ENCODE measurements at regions not wholly inside any gene's neighbourhood (a gene's known extent, or its start where the extent isn't known, plus 50 kb on each side); places are given as distances from the start of the nearest gene placed in this dataset.

DNA sequence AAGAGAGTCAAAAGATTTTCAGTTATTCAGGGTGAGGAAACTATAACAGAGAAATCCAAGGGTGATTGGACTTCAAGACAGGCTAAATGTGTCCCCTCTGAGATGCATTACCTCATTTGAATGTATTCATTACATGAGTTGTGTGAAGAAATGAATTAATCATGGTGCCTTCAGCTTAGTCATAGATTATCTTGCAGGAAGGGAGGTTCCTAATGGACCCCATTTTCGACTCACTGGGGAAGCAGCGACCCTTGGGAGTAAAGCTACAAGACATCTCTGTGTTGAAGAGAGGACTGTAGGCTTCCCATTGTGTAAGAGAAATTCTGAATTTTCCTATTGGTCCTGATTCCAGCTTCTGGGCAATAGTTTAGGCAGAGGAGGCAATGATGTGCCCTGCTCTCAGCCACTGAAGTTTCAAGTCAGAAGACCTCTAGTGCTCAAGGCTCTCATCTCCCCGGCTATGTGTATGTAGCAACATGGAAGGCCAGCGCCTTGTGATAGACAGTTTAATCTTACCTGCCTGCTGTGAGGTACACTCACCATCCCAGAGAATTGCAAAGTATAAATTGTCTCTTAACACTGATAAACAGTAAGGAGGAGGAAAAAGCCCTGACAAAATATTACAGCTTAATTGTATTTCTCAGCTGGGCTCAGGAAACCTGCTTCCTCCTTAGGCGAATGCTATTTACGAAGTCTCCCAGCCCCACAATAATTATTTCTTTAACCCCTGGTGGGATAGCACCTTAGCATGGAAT, 133.8 kb downstream of the PDCD6IP start:
- Histone ChIP-seq H3K9me3 (ENCODE audit: control insufficient read depth, insufficient read depth, low read depth, low read length) (no peaks in the 10 kb centered on the region), H3K36me3 (ENCODE audit: control insufficient read depth, insufficient read depth, low read length) (no peaks in the 10 kb centered on the region), H3K4me1 (ENCODE audit: control insufficient read depth, insufficient read depth, low read length) (no peaks in the 10 kb centered on the region), H3K27ac (ENCODE audit: low read length) (no peak overlapping the region), H3K27me3 (ENCODE audit: control insufficient read depth, insufficient read depth, low read length) (no peaks in the 10 kb centered on the region), H3K4me3 (ENCODE audit: low read depth in 2 of 2, low read length in 2 of 2) (no peak overlapping the region)
- intact Hi-C loops (cut with micrococcal nuclease; ENCODE audit: unreplicated experiment) (no loop called here), in situ Hi-C loops (cut with HindIII; ENCODE audit: low pct_unique_long_range_greater_than_20kb, low sequenced_read_pairs) (no loop called here)
- no TSS peak for BruUV-seq (replicated peaks)
- no peak for DNase-seq (ENCODE audit: low read depth, low spot score)
- TF ChIP-seq SIN3A (IDR thresholded peaks at IDR 0.05; ENCODE audit: borderline replicate concordance, insufficient read depth, low read depth, low read length) (no peak), TCF7L2 (IDR thresholded peaks at IDR 0.05; ENCODE audit: low read depth, low read length) (no peak)
- TF ChIP-seq, protein P1, sequence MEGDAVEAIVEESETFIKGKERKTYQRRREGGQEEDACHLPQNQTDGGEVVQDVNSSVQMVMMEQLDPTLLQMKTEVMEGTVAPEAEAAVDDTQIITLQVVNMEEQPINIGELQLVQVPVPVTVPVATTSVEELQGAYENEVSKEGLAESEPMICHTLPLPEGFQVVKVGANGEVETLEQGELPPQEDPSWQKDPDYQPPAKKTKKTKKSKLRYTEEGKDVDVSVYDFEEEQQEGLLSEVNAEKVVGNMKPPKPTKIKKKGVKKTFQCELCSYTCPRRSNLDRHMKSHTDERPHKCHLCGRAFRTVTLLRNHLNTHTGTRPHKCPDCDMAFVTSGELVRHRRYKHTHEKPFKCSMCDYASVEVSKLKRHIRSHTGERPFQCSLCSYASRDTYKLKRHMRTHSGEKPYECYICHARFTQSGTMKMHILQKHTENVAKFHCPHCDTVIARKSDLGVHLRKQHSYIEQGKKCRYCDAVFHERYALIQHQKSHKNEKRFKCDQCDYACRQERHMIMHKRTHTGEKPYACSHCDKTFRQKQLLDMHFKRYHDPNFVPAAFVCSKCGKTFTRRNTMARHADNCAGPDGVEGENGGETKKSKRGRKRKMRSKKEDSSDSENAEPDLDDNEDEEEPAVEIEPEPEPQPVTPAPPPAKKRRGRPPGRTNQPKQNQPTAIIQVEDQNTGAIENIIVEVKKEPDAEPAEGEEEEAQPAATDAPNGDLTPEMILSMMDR (IDR thresholded peaks at IDR 0.05), result no peak
- TF ChIP-seq, protein P2, sequence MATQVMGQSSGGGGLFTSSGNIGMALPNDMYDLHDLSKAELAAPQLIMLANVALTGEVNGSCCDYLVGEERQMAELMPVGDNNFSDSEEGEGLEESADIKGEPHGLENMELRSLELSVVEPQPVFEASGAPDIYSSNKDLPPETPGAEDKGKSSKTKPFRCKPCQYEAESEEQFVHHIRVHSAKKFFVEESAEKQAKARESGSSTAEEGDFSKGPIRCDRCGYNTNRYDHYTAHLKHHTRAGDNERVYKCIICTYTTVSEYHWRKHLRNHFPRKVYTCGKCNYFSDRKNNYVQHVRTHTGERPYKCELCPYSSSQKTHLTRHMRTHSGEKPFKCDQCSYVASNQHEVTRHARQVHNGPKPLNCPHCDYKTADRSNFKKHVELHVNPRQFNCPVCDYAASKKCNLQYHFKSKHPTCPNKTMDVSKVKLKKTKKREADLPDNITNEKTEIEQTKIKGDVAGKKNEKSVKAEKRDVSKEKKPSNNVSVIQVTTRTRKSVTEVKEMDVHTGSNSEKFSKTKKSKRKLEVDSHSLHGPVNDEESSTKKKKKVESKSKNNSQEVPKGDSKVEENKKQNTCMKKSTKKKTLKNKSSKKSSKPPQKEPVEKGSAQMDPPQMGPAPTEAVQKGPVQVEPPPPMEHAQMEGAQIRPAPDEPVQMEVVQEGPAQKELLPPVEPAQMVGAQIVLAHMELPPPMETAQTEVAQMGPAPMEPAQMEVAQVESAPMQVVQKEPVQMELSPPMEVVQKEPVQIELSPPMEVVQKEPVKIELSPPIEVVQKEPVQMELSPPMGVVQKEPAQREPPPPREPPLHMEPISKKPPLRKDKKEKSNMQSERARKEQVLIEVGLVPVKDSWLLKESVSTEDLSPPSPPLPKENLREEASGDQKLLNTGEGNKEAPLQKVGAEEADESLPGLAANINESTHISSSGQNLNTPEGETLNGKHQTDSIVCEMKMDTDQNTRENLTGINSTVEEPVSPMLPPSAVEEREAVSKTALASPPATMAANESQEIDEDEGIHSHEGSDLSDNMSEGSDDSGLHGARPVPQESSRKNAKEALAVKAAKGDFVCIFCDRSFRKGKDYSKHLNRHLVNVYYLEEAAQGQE (IDR thresholded peaks at IDR 0.05; ENCODE audit: insufficient read depth in 1 of 2, low read depth in 2 of 2, low read length in 1 of 2), result no peak
- ChIA-PET CTCF (no interaction called here), POLR2A (interaction anchor here (0.6 kb wide), 1 partner anchor 301 kb away, joined by 6 read pairs; no protein-coding TSS in a partner anchor)
- no peak for ATAC-seq

DNA sequence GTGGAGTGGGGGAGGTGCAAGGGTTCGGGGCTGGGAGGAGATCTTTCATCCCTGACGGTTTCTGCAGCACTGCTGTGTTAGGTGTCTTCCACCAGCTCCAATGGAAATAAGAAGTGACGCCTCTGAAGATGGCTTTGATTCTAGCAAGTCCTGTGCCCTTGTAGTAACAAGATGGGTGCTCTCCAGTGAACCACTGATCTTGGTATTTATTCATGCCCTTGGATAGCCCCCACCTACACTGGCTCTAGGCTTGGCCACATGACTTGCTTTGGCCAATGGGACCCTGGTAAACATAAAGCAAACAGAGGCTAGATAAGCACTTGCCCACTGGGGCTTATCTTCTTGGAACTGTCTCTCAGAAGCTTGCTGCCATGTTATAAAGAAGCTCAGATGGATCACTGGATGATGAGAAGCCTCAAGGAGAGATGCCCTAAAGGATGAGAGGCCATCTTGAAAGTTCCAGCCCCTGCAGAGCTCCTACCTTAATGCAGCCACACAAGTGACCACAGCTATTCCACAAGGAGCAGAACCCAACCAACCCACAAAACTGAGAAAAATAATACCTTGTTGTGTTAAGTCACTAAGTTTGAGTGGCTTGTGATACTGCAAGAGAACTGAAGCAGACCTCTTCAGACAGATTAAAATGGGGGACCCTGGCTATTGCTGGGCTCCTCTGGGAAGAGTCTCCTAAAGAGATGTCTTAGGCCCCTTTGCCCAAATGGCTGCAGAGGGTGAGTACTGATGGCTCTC, 137.9 kb downstream of the PDCD6IP start:
- intact Hi-C loops (cut with micrococcal nuclease; ENCODE audit: unreplicated experiment) (no loop called here), in situ Hi-C loops (cut with HindIII; ENCODE audit: low pct_unique_long_range_greater_than_20kb, low sequenced_read_pairs) (no loop called here)
- H3K36me3 ChIP-seq (ENCODE audit: control insufficient read depth, insufficient read depth, low read length), result no peaks in the 10 kb centered on the region

More for the DNA sequence above, 137.9 kb downstream of the PDCD6IP start:
- BruUV-seq (replicated peaks), result no TSS peak
- DNase-seq (ENCODE audit: low read depth, low spot score) (no peak), ATAC-seq (no peak)
- no peaks in the 10 kb centered on the region for H3K27me3 ChIP-seq (ENCODE audit: control insufficient read depth, insufficient read depth, low read length)
- CTCF ChIA-PET, result no interaction called here
- TF ChIP-seq, protein P2 (IDR thresholded peaks at IDR 0.05; ENCODE audit: insufficient read depth in 1 of 2, low read depth in 2 of 2, low read length in 1 of 2), result no peak
- TF ChIP-seq, protein P1 (IDR thresholded peaks at IDR 0.05), result no peak
- TF ChIP-seq TCF7L2 (IDR thresholded peaks at IDR 0.05; ENCODE audit: low read depth, low read length), result no peak
- TF ChIP-seq POLR2AphosphoS5 (IDR thresholded peaks at IDR 0.05; ENCODE audit: low read depth, low read length), result no peak
- TF ChIP-seq SIN3A (IDR thresholded peaks at IDR 0.05; ENCODE audit: borderline replicate concordance, insufficient read depth, low read depth, low read length), result no peak
- no peak overlapping the region for H3K27ac ChIP-seq (ENCODE audit: low read length)
- no peak overlapping the region for H3K4me3 ChIP-seq (ENCODE audit: low read depth in 2 of 2, low read length in 2 of 2)
- POLR2A ChIA-PET, result no interaction called here
- H3K9me3 ChIP-seq (ENCODE audit: control insufficient read depth, insufficient read depth, low read depth, low read length), result no peaks in the 10 kb centered on the region
- H3K4me1 ChIP-seq (ENCODE audit: control insufficient read depth, insufficient read depth, low read length), result no peaks in the 10 kb centered on the region
